Right renal pelvis (tissue), 4 donors: ENCODE measurements at regions not wholly inside any gene's neighbourhood (a gene's known extent, or its start where the extent isn't known, plus 50 kb on each side); places are given as distances from the start of the nearest gene placed in this dataset.

Source experiments
- DNase-seq, 4 donors: peaks; one replicate each; pipeline ENCODE4 v3.0.0-alpha.2; 2013; ENCODE audit warnings: low read depth in 4 of 4, low spot score in 3 of 4, missing footprints in 1 of 4

DNA sequence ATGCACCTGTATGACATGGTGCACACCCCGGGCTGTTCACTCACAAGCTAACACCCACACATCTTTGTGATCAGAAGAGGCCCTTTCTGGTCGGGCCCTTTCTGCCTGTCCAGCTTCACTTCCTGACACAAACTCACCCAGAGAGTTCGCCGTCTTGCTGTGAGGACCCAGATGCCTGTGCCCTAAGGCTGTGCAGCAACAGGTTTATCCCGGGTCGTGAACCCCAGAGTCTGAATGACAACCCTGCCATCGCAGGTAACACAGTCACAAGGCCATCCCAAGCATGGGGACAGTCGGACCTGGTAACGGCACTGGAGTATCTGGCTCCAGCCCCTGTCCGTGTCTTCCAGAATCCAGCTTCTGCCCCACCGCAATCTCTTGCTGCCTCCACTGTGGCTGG lies 235.1 kb downstream of the BUD13 start:
- DNase-seq: no peak

DNA sequence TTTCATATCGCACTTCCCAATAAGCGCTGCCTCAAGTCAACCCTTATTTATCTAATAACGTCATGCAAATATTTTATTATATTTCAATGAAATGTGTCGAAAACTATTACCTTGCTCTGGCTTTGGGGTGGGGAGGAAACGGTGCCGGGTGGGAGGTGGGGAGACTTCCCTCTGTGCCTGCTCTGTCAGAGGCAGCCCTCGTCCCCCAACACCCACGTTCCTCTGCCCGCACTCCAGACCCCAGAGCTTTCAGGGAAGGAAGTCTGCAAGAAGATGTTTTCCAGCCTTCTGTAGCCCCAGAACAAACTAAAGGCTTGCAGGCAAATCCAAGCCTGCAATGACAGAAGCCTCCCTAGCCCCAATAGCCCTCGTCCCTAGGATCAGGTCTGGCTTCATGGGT lies 235.7 kb downstream of the BUD13 start:
- no peak for DNase-seq

DNA sequence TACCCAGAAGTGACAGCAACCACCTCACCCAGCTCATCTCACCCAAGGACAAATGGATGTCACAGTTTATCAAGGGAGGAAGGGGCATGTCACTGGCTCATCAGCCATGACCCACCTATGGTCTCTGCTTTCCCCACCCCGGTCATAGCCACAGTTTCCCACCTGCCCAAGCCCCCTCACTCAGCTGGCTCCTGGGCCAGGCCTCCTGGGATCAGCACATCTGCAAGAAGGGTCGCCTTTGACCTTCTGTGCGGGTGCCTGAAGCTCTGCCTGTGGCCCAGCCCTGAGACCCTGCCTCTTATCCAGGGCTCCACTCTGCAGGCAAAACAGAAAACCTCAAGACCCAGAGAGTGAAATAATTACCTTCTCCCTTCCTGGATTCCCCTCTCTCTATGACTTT lies 236.4 kb downstream of the BUD13 start:
- DNase-seq: no peak

DNA sequence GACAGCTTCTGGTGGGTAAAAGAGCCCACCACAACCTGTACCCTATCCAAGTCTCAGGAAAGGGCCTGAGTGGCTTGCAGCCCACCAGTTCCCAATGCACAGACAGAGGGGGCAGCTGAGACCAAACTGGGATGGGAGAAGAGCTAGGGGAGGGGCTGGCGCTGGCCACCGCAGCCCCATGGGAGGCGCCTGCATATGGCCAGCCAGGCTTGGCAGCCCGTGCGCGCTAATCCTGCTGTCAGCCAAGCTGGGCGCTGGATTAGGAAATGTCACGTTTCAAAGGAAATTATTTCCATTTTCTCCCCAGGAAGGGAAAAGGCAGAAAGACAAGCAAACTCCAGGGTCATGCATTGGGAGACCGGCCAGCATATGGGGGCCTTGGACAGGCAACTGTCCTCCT lies 236.8 kb downstream of the BUD13 start:
- DNase-seq: no peak

DNA sequence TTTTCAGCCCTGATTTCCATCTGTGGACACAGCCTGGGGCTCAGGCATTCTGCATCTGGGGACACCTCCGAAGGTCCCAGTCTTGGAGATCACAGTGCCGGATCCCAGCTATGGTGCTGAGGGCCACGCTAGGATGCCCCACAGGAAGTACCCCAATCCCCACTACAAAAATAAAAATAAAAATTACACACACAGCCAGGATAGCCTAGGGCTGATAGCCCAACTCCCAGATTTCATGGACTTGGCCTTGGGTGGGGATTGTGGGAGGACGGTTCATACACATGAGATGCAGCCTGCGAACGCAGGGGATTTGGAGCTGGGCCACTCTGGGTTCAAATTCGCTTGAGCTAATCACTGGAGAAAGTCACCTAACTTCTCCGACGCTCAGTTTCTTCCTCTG lies 237.7 kb downstream of the BUD13 start:
- DNase-seq: no peak

DNA sequence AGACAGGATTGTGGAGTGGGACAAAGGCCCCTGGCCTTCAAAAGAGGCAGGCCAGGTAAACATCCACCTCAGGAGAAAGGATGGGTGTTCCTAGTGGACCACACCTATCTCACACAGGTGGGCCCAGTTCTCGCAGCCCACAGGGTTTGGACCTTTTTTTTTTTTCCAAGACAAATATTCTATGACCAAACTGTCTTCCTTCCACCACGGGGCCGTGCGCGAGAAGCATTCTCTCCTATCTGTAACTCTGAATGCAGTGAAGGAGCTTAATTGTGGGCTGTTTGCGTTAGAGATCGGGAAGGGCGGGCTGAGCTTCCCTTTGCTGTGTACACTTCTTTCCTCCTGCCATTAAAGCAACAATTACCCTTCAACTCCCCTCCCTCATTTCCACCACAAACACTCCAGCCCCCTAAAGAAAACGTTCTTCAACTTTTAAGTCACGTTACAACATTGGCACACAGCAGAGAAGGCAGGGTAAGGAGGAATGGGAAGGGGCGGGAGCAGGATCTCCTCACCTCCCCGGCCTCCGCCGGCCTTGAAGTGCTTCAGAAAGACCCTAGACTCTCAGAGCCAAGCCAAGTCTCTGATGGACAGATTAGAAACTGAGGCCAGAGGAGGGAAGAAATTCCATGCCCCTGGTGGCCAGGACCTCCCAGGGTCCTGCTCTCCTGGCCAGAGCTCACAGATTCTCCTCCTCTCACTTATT lies 238.4 kb downstream of the BUD13 start:
- DNase-seq: no peak

DNA sequence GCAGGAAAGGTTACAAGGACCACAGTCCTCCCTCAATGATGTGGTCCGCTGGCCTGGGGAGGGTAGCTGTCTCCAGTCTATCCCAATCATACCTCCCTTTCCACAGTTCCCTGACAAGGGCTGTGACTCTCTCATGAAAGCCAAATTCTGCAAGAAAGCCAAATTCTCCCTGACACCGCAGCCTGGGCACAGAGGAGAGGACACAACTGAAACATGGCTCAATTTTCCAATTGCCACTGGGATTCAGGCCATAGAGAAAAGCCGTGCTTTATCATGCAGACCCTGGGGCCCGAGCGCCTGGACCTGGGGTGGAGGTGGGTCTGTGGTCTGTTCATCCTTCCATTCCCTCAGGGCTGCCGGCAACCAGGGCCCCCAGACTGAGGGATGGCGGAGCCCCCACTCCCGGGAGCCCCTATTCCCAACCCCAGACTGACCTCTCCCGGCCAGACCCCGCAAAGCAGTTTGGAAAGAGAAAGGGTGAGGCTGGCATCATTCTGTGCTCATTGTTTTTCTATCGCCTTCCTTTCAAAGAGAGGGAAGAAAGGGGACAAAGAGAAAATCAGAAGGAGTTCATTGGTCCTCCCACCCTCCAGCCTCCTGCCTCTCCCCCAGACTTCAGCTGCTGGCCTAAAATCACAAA lies 239.5 kb downstream of the BUD13 start:
- no peak for DNase-seq

DNA sequence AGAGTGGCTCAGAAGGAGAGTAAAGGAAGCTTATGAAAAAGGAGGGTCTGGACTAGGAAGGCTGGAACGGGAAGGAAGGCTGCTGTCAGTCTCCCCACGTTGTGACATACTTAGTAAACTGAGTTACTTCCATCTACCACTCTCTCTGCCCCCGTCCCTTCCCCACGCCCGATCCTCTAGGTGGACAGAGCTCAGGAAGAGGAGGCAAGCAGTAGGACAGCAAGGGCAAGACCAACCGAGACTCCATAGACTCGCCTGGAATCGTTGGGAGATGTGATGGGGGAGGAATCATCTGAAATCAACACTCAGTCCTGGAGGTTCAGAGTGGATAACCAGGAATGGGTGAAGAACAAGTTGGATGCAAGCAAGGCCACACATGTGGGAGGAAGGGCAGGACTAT lies 240.7 kb downstream of the BUD13 start:
- no peak for DNase-seq

DNA sequence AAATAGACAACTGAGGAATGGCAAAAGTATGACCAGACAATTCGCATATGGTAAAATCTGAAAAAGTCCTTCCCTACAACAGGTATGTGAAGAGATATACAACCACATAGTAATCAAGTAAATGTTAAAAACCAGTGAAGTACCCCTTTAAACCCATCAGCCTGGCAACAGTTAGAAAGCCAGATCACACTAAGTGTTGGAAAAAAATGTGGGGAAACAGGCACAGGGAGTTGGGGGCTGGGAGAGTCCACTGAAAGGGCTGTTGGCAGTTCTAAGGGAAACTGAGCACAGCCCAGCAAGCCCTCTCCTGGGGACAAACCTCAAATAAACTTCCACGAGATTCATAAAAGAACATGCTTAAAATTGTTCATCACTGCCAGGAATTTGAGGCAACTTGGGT lies 242.1 kb downstream of the BUD13 start:
- no peak for DNase-seq

DNA sequence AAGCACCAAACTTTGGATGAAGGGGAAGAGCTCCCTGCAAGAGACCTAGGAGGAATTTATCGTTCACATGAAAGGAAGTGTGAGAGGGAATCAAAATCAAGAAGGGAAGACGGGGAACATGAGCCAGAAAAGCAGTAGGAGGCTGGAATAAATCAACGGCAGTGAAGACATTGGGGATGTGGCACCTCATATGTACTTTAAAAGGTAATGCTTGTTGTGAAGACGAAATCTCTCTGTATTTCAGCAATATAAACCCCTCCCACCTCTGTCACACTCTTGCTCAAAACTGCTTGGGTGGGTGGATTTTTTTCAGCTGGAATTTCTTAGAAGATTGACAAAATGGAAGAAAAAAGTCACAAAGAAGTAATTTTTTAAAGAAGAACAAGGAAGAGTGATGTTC lies 243.5 kb downstream of the BUD13 start:
- DNase-seq: no peak

DNA sequence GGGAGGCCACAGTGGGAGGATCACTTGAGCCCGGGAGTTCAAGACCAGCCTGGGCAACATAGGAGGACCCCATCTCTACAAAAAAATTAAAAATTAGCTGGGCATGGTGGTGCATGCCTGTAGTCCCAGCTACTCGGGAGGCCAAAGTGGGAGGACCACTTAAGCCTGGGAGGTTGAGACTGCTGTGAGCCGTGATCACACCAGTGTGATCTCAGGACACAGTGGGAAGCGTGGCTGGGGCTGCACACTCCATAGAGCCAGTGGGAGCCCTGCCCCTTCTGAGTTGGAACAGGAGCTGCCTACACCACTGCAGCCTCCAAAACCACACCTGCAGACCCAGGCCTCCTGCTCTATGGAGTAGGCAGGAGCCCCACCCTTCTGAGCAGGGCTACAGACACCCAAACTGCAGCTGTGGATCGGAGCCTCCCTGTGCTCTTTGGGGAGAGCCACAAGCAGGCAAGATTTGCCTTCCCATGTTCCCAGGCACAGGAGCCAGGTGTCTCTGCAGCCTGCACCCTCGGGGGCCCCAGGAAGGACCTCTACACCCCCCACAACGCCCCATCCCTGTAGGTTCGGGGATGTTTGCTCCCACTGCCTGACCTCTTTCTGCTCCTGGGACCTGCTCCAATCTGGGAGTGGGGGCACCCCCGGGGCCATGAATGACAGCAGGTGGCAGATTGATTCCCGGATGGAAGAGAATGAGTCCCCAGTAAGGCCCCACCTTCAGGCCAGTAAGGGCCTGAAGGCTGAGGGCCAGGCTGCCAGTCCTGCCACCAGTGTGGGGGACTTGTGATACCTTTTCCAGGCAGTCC lies 245.4 kb downstream of the BUD13 start:
- DNase-seq: no peak

DNA sequence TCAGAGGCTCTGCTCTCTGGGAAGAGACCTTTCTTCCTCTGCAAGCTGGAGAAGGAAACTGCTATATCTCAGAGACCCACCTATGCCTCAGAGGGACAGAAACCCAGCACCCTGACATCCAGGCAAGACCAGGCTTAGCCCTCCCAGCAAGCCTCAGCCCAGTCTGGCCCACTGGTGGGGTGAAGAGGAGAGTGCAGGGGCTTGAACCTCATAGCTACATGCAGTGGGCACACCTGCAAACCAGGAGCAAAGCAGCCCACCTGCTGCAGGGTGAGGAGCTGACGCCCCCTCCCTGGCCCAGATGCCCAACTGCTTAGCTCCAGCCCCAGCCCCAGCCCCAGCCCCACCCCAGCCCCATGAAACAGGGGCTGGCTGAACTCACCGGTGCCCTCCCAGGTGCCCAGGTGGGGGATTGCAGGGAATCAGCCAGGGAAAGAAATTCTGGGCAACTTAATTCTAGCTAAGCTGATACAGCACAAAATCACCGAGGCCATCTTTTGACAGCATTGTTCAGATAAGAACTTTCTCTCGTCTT lies 246.8 kb downstream of the BUD13 start:
- no peak for DNase-seq

DNA sequence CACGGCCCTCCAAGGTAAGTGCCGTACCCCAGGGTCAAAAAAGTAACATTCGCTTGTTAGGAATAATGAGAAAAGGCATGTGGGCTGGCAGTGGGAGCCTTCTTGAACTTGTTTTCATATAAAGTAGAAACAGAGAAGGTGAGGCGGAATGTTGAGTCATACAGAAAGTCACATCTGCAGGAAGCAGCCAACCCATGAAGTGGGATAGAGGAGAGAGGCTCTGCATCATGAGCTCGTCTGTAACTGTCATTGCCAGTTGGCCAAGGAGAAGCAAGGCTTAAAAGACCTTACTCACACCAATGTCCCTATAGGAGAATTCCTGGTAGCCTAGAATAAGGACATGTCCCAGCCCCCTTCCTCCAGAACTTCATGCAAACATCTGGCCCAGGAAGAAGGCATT lies 253.3 kb downstream of the BUD13 start:
- no peak for DNase-seq

DNA sequence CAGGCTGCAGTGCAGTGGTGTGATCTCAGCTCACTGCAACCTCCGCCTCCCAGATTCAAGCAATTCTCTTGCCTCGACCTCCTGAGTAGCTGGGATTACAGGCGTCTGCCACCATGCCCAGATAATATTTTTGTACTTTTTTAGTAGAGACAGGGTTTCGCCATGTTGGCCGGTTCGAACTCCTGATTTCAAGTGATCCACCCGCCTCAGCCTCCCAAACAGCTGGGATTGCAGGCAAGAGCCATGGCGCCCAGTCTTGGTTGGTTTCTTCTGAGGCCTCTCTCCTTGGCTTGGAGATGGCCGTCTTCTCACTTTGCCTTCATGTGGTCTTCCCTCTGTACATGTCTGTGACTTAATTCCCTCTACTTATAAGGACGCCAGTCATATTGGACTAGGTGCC lies 254.6 kb downstream of the BUD13 start:
- no peak for DNase-seq

DNA sequence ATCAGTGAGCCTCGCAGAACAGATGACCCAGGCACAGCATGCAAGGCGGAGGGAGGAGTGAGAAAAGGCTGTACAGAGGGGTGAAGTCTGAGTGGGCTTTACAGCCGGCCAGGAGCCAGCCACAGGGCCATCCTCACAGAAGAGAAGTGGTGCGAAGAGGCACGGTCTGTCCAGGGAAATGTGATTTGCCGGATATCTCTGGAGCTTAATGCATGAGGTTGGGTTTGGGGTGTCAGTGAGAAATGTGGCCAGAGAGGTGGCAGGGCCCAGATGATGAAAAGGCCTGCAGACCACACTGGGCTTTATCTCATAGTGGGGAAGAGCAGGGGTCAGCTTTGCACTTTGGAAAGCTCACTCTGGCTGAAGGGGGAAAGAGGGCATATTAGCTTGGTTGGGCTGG lies 255.2 kb downstream of the BUD13 start:
- no peak for DNase-seq

DNA sequence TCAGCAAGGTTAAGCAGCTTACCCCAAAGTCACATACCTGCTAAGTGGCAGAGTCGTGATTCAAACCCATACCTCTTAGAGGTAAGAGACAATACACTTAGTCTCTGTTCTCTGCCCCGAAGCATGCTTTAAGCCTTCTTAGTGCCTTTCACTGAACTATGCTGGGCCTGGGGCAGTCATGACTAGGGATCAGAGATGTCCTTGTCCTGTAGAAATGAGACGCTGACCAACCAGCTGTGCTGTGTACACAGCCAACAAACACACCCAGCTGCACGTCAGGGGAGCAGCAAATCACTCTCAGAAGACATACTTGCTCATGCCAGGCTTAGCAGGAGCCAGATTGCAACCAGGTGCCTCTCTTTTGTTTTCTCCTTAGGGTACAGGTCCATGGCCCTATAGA lies 255.7 kb downstream of the BUD13 start:
- DNase-seq: no peak

DNA sequence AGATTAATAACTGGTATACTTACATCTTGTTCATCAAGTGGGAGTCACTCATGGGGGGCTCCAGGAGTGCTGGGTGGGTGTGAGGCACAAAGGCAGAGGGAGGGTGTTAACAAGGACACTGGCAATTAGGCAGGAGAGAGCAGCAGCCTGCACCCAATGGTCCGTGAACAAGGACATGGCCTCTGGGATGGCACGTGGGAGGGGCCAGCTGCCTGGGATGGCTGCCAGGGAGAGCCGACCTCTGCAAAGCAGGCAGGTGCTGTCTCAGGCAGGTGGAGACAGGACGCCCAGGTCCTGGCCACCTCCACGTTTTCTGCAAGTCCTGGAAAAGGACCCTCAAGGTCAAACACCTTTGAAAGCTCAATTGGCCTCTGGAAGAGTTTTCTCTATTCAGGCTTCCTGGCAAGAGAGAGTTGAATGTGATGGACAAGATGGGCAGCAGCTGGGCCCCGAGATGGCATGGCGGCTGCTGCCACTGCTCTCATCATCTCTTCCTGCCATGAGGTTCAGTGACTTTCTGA lies 257.1 kb downstream of the BUD13 start:
- DNase-seq: no peak

DNA sequence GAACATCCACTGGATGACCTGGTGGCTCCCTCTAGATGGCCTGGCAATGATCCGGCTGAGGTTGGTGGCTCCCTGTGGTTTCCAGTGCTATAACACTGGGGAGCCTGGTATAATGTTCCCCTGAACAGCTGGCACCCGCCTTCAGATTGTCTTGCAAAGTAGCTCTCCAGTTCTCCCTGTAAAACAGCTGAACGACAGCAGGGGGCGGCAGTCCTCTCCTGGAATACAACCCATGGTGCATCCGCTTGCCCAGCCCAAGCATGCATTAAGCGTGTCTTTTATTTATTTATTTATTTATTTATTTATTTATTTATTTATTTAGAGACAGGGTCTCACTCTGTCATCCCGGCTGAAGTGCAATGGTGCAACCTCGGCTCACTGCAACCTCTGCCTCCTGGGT lies 258.9 kb downstream of the BUD13 start:
- DNase-seq: no peak

DNA sequence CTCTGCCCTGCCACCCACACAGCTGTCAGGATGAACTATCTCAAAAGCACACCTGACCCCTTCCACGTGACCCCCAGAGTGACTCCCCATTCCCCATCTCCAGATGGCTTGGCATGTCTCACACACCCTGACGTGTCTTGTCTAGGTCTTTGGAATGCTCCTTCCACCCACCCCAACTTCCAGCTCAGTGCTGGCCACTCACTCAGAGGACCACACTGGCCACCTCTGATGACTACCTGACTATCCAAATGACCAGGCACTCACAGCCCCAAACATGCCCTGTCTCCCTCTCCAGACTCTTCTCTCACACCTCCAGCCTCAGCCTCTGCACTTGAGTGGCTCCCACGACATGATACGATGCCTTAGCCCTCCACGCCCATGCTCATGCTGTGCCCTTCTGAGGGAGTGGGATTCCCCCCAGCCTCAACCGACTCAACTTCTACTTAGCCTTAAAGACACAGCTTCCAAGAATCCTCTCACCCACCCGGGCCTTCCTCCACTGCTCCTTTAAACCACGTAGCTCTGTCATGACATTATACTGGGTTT lies 259.4 kb downstream of the BUD13 start:
- no peak for DNase-seq

DNA sequence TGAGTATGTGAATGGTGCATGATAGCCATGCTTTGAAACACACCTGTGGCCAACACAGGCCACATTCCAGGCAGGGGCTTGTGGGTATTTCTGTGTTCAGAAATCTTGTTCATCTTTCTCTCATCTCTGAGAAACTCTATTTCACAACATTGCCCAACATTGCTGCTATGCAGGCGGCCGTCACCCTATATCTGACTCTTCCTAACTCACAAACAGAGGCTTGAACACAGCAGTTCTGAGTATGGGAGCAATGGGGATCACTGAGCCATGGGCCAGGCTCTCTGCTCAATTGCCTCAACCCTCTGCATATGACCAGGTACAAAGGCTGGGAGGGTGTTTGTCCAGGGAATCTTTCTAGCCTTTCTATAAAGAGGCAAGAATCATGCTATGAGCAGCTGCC lies 259.9 kb downstream of the BUD13 start:
- DNase-seq: no peak

DNA sequence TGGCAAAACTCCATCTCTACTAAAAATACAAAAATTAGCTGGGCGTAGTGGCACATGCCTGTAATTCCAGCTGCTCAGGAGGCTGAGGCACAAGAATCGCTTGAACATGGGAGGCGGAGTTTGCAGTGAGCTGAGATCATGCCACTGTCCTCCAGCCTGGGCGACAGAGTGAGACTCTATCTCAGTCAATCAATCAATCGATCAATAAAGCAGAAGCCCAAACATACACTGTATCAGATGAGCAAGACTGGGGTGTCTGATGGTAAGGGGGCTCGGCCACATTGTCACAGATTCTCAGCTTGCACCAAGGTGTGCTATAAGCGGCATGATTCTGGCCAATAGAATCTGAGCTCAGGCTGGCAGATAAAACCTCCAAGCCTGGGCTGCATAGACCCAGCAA lies 261.1 kb downstream of the BUD13 start:
- no peak for DNase-seq
